MM.1S (cell line): ENCODE measurements at regions not wholly inside any gene's neighbourhood (a gene's known extent, or its start where the extent isn't known, plus 50 kb on each side); places are given as distances from the start of the nearest gene placed in this dataset.

Experiments used
- DNase-seq: peaks from one replicate; pipeline ENCODE4 v3.0.0-alpha.2; 2015
- H2AFZ ChIP-seq: fragments of 300-600 bp; sonication (generic); 2 replicates; pipeline ENCODE4 v1.6.0; 2016; ENCODE audit warnings: antibody characterized with exemption, low read length
- H3F3A ChIP-seq: fragments of 300-600 bp; sonication (generic); 2 replicates; pipeline ENCODE4 v1.6.1; 2016; ENCODE audit warnings: mild to moderate bottlenecking, antibody characterized with exemption, low read length, moderate library complexity, mixed read lengths; ENCODE audit not compliant: insufficient read depth
- H3K27ac ChIP-seq: fragments of 300-600 bp; sonication (generic); 2 replicates; pipeline ENCODE4 v1.5.1; 2016; ENCODE audit warnings: mild to moderate bottlenecking, low read length
- H3K27me3 ChIP-seq: fragments of 300-600 bp; sonication (generic); replicated peaks from 2 replicates; pipeline ENCODE4 v1.6.0; 2016; ENCODE audit warnings: low read length; ENCODE audit not compliant: insufficient read depth
- H3K36me3 ChIP-seq: fragments of 300-600 bp; sonication (generic); replicated peaks from 2 replicates; pipeline ENCODE4 v1.6.1; 2016; ENCODE audit warnings: mild to moderate bottlenecking, low read length, mixed read lengths; ENCODE audit not compliant: insufficient read depth
- H3K4me1 ChIP-seq: fragments of 300-600 bp; sonication (generic); 2 replicates; pipeline ENCODE4 v1.6.1; 2016; ENCODE audit warnings: low read length, mixed read lengths
- H3K4me2 ChIP-seq: fragments of 300-600 bp; sonication (generic); 2 replicates; pipeline ENCODE4 v1.6.0; 2016; ENCODE audit warnings: low read depth, low read length
- H3K4me3 ChIP-seq: fragments of 300-600 bp; sonication (generic); 2 replicates; pipeline ENCODE4 v1.5.1; 2016; ENCODE audit warnings: low read length, mixed read lengths
- H3K79me2 ChIP-seq: fragments of 300-600 bp; sonication (generic); 2 replicates; pipeline ENCODE4 v1.6.1; 2016; ENCODE audit warnings: mixed run types, low read length, mixed read lengths
- H3K9ac ChIP-seq: fragments of 300-600 bp; sonication (generic); 2 replicates; pipeline ENCODE4 v1.6.1; 2016; ENCODE audit warnings: low read length, mixed read lengths
- H3K9me2 ChIP-seq: fragments of 300-600 bp; sonication (generic); replicated peaks from 2 replicates; pipeline ENCODE4 v1.6.1; 2016; ENCODE audit warnings: mild to moderate bottlenecking, low read length, mixed read lengths; ENCODE audit not compliant: insufficient read depth
- H3K9me3 ChIP-seq: fragments of 300-600 bp; sonication (generic); replicated peaks from 2 replicates; pipeline ENCODE4 v1.6.1; 2016; ENCODE audit warnings: mild to moderate bottlenecking, low read length, mixed read lengths; ENCODE audit not compliant: insufficient read depth
- H4K20me1 ChIP-seq: fragments of 300-600 bp; sonication (generic); 2 replicates; pipeline ENCODE4 v1.6.1; 2016; ENCODE audit warnings: mild to moderate bottlenecking, low read length, moderate library complexity, mixed read lengths; ENCODE audit not compliant: insufficient read depth
- CTCF ChIP-seq: fragments of 300-600 bp; sonication (generic); IDR thresholded peaks from 2 replicates; pipeline ENCODE4 v1.5.1; 2016; ENCODE audit warnings: antibody characterized with exemption, low read length, mixed read lengths
- EZH2 ChIP-seq: fragments of 300-600 bp; sonication (generic); optimal IDR thresholded peaks from 2 replicates; pipeline ENCODE3; 2017; ENCODE audit warnings: low read depth, mild to moderate bottlenecking, antibody characterized with exemption, low read length, mixed read lengths
- EZH2phosphoT487 ChIP-seq: fragments of 300-600 bp; sonication (generic); IDR thresholded peaks from 2 replicates; pipeline ENCODE4 v1.6.1; 2018; ENCODE audit warnings: antibody characterized with exemption, low read length

- Histone ChIP-seq H3K4me1 (no peaks in the 10 kb centered on the region), H3K27me3 (no peaks in the 10 kb centered on the region), H3K79me2 (no peaks in the 10 kb centered on the region), H4K20me1 (no peaks in the 10 kb centered on the region), H3K9me3 (no peaks in the 10 kb centered on the region; the same call in 1 of the 2 replicates), H3F3A (no peaks in the 10 kb centered on the region), H3K9ac (no peak overlapping the region), H3K4me3 (no peak overlapping the region), H3K4me2 (no peak overlapping the region), H3K36me3 (no peaks in the 10 kb centered on the region), H3K9me2 (no peaks in the 10 kb centered on the region), H3K27ac (no peak overlapping the region), H2AFZ (no peak overlapping the region)
- no peak for TF ChIP-seq CTCF
- no peak for TF ChIP-seq EZH2
- TF ChIP-seq EZH2phosphoT487, result no peak
- no peak for DNase-seq
Measured at GRCh38 chr18:31235856-31236255, 73.2 kb upstream of the DSC1 start.

GRCh38 chr18:31237142-31237541 is 74.5 kb upstream of the DSC1 start:
- H3K4me2 ChIP-seq, result no peak overlapping the region
- no peaks in the 10 kb centered on the region; the same call in 1 of the 2 replicates for H3K9me3 ChIP-seq
- H3K4me3 ChIP-seq, result no peak overlapping the region
- no peak overlapping the region for H3K9ac ChIP-seq
- no peak overlapping the region for H2AFZ ChIP-seq
- H4K20me1 ChIP-seq, result no peaks in the 10 kb centered on the region
- DNase-seq, result no peak
- H3K9me2 ChIP-seq, result no peaks in the 10 kb centered on the region
- TF ChIP-seq EZH2phosphoT487 (no peak), EZH2 (no peak), CTCF (no peak)
- H3K4me1 ChIP-seq, result no peaks in the 10 kb centered on the region
- no peaks in the 10 kb centered on the region for H3K27me3 ChIP-seq
- H3K36me3 ChIP-seq, result no peaks in the 10 kb centered on the region
- H3K27ac ChIP-seq, result no peak overlapping the region
- H3F3A ChIP-seq, result no peaks in the 10 kb centered on the region
- no peaks in the 10 kb centered on the region for H3K79me2 ChIP-seq

- Histone ChIP-seq H3F3A (no peaks in the 10 kb centered on the region), H3K27me3 (no peaks in the 10 kb centered on the region), H3K79me2 (no peaks in the 10 kb centered on the region), H3K9ac (no peak overlapping the region), H4K20me1 (no peaks in the 10 kb centered on the region), H3K9me3 (no peaks in the 10 kb centered on the region), H3K4me3 (no peak overlapping the region), H3K4me2 (no peak overlapping the region), H3K4me1 (no peaks in the 10 kb centered on the region), H3K36me3 (no peaks in the 10 kb centered on the region), H2AFZ (no peak overlapping the region), H3K27ac (no peak overlapping the region), H3K9me2 (no peaks in the 10 kb centered on the region)
- no peak for TF ChIP-seq EZH2phosphoT487
- TF ChIP-seq CTCF, result no peak
- no peak for TF ChIP-seq EZH2
- no peak for DNase-seq
Measured at GRCh38 chr18:31241425-31241824, 76.5 kb upstream of the DSG1 start.
